T follicular helper cell (primary cell): ENCODE measurements at regions not wholly inside any gene's neighbourhood (a gene's known extent, or its start where the extent isn't known, plus 50 kb on each side); places are given as distances from the start of the nearest gene placed in this dataset.

Experiments used
- DNase-seq: peaks from one replicate; pipeline ENCODE4 v3.0.0-alpha.2; 2020; ENCODE audit warnings: low read depth

DNA sequence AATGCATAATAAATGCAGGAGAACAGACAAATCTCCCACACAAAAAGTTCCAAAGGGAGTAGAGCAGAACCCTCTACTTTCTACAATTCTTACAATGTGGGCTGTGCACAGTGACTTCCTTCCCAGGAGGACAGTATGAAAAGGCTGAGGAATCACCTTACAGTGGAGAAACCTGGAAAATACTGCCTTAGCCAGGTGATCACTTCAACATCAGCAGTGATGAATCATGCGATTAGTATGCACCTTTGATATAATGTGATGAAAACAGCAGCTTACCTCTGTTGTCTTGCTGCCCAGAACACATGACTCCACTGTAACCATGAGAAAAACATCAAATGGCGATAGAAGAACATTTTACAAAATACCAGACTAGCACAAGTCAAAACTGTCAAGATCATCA, 329.7 kb upstream of the POM121L12 start:
- no peak for DNase-seq

DNA sequence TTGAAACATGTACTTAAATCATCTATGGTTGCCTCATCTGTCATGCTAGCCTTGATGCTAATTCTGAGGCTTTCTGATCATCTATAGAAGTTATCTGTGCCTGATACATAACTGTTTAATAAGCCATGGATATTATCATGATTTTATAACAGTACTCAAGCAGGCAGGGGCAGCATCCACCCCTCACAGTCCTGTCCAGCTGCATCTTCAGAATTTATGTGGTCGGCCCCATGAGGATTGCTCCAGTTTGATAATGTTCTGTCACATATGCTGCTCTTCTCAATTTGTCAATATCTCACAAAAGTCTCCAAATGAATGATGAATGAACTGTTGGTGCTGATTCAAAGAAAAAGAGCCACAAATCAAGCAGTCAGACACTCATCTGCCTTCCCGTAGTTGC, 335.1 kb upstream of the POM121L12 start:
- DNase-seq = no peak

DNA sequence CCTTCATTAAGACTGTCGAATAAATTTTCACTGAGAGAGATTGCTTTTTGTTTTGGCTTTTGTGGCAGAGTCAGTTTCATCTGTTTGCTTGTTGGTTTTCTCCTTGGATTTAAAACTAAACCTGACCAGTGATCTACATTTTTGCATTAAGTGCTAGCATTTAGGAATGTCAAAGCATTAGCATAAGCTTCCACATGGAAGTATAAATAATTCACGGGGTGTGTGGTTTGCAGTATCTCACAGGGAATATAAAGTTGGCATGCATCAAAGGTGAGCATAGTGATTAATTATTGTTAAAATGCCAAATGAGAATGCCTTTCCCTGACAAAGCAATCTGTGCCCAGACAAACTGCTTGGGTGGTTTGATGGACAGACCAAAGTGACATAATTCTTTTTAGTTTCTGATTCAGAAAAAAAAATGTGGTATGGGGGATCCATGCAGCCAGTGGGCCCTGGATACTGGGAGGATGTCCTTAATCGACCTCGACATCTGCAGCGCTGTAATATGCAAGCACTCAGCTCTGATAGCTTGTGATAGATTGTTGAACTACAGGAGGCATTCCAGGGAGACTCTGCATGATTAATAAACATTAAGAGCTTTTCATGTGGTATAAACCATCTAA, 339.3 kb upstream of the POM121L12 start:
- no peak for DNase-seq

DNA sequence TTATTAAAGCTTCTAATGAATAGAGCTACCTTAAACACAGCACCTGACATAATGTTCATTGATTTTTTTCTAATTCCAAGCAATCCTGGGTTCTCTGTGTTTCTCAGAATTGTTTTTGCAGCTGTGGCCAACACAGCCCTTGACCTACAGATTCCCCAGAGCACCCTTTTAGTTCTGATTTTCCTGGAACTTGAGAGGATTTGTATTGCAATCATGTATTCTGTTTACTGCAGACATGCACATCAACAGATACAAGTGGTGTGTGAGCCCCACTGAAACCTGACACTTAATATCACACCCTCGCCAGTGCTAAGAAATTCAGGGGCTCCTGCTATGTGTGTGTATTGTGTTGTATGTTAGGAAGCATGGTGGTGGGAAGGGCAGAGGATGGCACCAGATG, 344.2 kb upstream of the POM121L12 start:
- DNase-seq = no peak

DNA sequence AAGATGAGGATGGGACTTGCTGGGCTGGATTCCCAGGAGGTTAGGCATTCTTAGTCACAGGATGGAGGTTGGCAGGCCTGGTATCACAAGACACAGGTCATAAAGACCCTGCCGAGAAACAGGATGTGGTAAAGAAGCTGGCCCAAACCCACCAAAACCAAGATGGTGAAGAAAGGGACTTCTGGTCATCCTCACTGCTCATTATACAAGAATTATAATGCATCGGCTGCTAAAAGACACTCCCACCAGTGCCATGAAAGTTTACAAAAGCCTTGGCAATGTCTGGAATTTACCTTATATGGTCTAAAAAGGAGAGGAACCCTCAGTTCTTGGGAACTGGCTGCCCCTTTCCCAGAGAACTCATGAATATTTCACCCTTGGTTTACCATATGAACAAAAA, 345.5 kb upstream of the POM121L12 start:
- no peak for DNase-seq

DNA sequence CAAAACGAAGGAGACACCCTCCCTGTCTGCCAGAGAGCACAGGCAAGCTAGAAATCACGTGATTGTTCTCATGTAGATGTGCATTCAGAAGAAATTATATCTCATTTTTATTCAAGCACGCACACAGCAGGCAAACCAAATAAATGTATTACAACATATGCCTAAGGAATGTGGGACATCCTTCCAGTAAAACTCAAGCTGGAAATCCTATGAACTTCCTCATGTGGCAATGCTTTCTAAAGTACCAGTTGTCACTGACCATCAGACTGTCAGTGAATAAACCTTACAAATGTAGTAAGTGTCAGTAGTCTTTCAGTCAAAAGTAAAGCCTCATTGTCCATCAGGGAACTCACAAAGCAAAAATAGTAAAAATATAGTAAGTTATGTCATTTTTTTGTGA, 350.1 kb upstream of the POM121L12 start:
- DNase-seq = no peak

DNA sequence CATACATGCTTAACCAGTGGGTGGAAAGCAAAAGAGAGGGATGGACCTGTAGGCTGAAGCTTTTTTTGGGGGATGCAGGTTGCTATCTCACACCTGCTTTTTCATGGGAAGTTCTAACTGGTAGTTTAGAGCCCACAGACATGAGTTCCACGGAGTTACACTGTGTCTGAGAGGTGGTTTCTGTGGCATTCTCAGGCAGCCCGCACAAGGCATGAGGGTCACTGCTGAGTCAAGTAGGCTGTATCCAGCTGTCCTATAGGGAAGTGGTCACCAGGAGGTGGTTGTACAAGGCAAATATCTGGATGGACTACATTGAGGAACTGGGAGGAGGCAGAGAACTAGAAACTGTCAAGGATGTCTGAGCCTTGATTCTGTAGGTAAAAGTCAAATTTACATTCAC, 351.0 kb upstream of the POM121L12 start:
- DNase-seq = no peak

DNA sequence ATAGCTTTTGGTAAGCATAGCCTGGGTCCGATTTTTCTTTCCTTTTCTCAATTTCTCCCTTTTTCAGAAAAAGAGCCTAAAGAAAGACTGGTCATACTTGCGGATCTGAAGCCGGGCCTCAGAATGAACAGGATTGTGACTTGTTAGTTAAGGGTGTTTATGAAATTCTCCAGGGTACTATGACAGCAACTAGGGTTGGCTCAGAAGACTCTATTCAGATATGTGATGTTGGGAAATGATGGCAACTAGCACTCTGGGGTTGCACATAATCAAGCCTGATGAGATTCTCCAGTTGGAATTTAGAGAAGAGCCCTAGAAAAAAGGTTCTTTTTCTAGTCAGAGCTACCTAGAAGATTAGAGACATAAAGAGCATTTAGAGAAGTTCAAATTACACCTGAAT, 352.4 kb upstream of the POM121L12 start:
- DNase-seq = no peak

DNA sequence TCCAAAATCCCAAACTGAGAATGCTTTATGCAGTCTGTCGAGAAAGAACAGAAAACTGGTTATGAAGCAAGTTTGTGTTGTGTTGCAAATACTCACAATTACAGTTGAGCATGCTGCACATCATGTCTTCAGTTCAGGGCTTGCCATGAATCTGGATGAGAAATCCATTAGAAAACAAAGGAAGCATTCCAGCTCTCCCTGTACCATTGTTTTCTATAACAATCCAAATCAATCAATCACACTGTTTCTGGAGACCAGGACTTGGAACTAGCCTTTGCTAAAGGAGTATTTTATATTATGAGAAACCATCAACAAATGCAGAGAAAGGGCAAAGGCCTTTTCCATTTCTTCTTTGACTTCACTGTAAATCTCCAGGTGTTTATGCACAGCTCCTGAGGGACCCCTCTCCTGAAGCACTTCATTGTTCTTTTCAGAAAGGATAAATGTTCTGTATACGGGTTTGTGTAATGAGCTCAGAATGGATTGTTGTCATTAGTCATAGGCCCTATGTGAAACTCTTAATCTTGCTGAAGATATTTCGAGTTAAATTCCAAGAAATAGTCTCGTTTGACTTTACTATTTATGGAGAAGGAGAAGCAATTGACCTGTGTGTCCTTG, 364.7 kb upstream of the POM121L12 start:
- DNase-seq = no peak

DNA sequence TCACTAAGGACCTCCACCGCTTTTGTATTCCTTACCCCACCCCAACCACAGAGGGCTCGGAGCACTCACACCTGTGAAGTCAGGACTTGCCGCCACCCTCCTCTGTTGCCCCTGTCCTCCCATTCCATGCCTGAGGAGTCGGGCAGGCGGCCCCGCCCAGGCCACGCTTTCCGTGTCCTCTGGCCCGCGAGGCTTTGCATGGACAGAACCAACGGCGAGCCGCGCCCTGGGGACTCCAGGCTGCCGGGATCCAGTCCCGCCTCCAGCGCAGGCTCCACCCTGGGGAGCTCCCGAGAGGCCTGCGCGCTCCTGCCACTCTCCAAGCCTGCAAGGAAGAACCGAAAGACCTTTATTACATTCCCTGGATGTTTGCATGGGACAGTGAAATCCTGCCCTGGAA, 366.4 kb upstream of the POM121L12 start:
- no peak for DNase-seq

DNA sequence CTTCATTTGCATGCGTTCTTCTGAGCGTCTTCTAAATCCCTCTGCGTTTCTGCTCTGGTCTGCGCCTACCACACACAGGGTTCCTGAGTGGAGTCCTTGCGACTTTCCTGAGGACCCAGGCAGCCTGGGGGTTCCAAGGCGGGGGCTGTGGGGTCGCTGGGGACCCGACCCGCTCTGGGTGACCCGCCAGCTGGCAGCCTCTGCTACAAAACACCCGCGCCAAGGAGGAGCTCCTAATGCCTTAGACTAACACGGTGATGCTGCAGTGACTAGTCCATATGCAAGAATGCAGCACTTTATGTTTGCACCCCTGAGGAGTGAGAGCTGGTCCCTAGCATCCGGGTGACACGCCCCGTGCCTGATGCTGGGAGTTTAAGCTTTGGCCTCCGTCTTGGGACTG, 367.0 kb upstream of the POM121L12 start:
- no peak for DNase-seq

DNA sequence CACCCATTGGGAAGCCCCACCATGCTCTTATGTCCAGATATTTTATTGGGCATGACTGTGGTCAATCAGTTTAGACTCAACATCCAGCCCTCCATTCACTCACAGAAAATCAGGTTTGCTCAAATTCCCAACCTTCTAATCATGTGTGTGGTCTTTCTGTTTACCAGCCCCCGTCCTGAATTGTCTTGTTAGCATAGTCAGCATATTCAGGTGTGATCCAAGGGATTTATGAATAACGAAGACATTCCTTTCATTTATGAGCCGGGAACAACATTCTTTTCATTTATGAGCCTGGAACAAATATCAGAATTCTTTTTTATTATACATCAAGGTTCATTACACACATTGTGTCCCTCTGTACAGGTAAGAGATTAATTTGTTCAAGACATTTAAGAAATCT, 376.3 kb upstream of the POM121L12 start:
- DNase-seq = no peak

DNA sequence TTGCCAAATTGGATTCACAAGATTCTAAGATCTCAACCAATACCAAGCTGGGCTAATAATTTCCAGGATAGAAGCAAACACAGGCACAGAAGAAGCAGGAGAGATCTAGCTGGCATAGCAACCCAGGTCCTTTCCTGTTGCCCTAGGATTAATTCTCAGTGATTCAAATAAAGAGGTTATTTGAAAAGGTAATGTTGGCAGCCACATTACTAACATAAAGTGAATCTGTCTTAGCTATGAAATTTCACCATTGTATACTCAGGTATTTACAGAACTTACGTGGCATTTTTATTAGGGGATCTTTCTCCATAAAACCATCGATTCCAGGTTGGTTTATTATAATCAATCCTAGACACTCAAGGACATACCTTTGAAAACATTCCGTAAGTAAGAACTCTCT, 379.3 kb upstream of the POM121L12 start:
- no peak for DNase-seq

DNA sequence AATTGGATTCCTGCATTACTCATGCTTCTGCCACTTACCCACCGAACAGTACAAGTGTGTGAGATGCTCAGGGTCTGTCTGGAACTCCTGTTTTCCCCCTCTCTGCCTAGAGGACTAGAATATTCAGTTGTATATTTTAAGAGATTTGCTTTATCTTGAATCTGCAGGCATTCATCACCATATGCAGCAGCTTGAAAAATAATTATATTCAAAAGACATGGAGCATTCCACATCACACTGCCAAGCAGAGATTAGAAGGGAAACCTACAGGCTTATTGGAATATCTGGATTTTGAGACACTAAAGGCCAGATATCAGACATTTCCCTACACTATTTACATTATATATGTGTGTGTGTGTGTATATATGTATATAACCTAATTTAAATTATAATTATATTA, 382.8 kb upstream of the POM121L12 start:
- DNase-seq = no peak

DNA sequence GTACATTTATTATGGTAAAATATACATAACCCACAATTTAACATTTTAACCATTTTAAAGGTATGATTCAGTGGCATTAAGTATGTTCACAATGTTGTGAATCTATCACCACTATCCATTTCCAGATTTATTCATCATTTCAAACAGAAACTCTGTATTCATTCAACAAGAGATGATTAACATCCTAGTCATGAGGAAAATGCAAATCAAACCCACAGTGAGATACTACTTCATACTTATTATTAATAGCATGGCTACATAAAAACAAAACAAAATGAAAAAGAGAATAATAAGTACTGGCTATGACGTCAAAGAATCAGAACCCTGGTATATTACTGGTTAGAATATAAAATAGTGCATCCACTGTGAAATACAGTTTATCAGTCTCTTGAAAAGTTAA, 386.6 kb upstream of the POM121L12 start:
- DNase-seq = no peak

DNA sequence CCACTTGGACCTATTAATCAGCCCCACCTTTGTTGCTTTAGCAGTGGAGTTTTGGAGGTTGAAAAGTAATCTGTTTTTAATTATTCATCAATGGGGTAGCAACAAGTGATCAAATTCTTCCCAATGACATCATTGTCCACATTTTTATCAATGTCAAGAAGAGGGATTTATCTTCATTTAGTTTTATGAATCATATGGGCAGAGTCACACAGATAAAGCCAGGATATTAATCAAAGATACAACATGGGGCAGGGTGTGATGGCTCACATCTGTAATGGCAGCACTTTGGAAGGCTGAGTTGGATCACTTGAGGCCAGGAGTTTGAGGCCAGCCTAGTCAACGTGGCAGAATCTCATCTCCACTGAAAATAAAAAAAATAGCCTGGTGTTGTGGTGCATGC, 388.4 kb upstream of the POM121L12 start:
- no peak for DNase-seq

DNA sequence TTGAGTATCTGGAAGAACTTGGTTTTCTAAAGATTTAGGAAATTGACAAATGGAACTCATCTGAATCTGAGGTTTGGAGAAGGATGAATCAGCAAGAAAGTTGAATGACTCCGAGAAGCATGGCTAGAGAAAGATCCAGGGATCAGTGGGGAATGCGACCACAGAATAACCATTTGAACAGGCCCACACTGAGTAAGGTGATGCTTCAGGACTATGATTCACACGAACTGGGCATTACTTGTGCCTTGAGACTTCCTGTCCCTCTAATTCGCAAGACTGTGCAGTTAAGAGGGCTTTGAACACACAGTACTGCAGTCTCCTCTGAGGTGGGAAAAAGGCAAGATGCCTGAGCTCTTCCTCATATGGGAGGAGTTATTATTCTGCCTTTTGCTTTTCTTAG, 395.5 kb upstream of the POM121L12 start:
- no peak for DNase-seq

DNA sequence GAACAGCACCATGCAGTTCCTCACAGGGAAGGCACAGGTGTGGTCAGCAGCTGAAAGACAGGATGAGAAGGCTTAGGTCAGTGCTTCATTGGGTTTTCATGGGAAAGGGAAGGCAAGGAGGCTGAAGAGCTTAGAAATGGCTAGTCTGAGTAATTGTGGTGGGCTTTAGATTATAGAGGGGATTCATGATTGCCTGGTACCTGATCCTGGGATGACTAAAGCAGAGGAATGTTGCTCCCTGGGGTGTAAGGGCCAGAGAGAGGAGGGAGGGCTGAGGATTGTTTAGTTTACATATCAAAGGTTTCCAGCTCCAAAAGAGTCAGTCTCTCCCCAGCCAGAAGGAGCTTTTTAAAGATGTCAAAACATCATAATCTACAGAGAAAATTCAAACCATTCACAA, 396.3 kb upstream of the POM121L12 start:
- DNase-seq = no peak

DNA sequence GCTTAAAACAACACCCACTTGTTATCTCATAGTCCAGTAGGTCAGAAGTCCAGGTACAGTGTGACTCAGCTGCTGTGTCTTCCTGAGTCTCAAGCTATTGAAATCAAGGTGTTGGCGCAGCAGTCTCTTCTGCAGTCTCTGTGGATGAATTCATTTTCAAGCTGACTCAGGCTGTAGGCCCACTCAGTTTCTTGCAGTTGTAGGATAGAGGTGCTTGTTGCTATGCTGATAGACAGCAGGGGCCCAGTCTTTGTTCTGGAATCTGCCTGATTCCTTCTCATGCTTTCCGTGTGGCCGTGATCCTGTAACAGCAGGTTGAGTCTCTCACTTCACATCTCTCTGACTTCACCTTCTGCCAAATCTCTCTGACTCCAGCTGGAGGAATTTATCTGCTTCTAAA, 400.4 kb upstream of the POM121L12 start:
- no peak for DNase-seq

DNA sequence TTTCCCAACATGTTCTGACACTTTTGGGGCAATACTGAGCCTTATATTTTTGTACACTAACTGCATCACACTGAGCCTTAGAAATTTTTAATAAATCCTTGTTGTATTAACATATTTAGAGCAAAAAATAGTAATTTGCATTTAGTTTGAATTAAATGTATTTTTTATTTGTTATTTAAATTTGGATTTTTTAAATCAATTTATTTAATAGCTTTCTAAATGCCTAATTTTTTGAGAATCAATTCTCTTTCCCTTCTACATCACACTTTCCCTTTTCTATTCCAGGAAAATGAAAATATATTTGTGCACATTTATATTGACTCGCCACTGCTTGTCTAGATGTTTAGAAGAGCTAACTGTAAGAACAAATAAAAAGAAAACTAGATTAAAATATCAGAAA, 414.6 kb upstream of the POM121L12 start:
- no peak for DNase-seq

DNA sequence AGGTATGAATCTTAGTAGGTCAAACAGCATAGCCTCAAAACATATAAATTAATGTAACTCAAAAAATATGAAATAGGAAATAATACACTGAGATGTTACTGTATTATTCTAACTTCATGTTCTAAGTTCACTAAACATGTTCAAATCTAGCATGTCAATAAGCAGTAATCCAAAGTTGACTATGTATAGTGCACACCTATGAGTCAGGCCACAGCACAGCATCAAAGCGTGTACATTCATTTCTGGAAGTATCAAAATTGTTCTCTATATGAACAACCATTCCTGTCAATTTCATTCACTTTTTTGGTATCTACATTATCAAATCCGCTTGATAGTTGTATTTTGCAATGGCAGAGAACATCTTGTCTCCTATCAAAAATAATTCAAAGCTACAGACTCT, 418.9 kb upstream of the POM121L12 start:
- no peak for DNase-seq

DNA sequence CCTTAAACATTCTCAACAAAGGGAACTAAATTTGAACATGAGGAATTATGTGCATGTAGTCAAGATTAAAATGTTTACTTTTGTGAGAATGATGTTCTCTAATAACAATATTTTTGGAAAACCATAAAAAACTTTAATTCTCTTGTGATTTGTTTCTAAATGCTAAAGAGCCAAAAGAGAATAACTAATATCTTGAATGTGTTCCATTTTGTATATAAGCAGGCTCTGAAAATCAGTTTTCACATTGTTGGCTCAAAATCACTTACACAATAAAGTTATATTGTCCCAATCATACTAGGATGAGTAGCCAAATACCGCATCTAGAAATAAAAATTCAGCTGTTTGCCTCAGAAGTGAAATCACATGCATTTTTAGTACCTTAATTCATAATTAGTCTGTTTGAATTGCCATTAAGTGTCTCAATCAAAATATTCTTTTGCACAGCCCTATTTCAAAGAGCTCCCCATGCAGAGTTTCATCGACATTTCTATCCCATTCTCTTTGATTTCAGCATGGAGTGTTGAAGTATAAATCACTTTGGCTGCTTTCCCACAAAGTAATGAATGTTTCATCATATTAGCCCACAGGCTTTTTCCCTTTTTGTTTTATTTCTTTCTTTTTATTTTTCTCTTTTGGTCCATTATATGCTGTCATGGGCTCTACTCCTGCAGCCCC, 420.3 kb upstream of the POM121L12 start:
- DNase-seq = no peak

DNA sequence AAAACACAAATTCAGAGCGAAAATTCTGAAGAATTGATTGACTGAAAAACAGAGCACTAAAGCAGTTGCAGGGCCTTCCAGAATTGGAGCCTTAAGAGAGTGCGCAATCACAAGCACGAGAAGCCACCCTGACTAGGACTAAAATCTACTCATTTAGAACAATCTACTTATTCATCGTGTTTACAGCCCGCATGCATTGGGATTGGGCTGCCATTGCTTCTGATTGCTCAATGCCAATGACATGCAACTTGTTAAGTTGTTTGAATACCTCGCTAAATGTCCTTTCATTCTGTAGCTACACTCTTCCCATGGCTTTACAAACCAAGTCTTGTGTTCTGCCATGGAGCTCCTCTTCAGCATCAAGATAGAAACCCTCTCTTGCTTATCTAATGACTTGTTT, 425.9 kb upstream of the POM121L12 start:
- no peak for DNase-seq

DNA sequence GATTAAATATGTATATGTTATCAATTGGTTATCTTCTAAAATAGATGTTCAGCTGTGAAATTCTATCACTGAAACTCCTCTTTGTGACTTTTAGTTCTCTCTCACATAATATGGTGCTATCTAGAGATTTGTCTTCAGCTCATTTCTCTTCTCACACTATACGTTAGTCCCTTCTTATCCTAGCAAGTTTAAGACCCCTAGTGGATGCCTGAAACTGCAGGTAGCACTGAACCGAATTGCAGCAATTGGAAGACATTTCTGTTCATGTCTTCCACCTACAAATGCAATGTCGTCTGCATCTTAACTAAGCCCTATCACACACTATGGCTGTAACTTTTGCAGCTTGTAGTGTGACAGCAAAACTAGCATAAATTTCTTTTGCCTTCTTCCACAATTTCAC, 442.7 kb upstream of the POM121L12 start:
- no peak for DNase-seq
